Smooth muscle cell (in vitro differentiated cells): ENCODE measurements at regions not wholly inside any gene's neighbourhood (a gene's known extent, or its start where the extent isn't known, plus 50 kb on each side); places are given as distances from the start of the nearest gene placed in this dataset.

Source experiments
- DNase-seq: peaks from one replicate; lab custom pipeline; 2025; ENCODE audit not compliant: unreplicated experiment; lab: John Stamatoyannopoulos, UW
- H2AFZ ChIP-seq: fragments of 200-600 bp; sonication (generic); 2 replicates; pipeline ENCODE4 v1.6.0; 2016; ENCODE audit warnings: antibody characterized with exemption, low read depth, mild to moderate bottlenecking
- H3F3A ChIP-seq: fragments of 200-600 bp; sonication (generic); 2 replicates; pipeline ENCODE4 v1.6.0; 2017; ENCODE audit warnings: antibody characterized with exemption, low read depth
- H3K27ac ChIP-seq: fragments of 200-600 bp; sonication (generic); 2 replicates; pipeline ENCODE4 v1.5.1; 2016; ENCODE audit warnings: low read depth, mild to moderate bottlenecking
- H3K27me3 ChIP-seq: fragments of 200-600 bp; sonication (generic); 2 replicates; pipeline ENCODE4 v1.6.1; 2016; ENCODE audit warnings: low read depth, mild to moderate bottlenecking
- H3K36me3 ChIP-seq: fragments of 200-600 bp; sonication (generic); 2 replicates; pipeline ENCODE4 v1.5.1; 2016; ENCODE audit warnings: low read depth
- H3K4me1 ChIP-seq: fragments of 200-600 bp; sonication (generic); 2 replicates; pipeline ENCODE4 v1.5.1; 2016; ENCODE audit warnings: low read depth
- H3K4me2 ChIP-seq: fragments of 200-600 bp; sonication (generic); 2 replicates; pipeline ENCODE4 v1.6.0; 2016; ENCODE audit warnings: mild to moderate bottlenecking
- H3K4me3 ChIP-seq: fragments of 200-600 bp; sonication (generic); 2 replicates; pipeline ENCODE4 v1.5.1; 2016; ENCODE audit warnings: mild to moderate bottlenecking
- H3K79me2 ChIP-seq: fragments of 200-600 bp; sonication (generic); 2 replicates; pipeline ENCODE4 v1.6.0; 2016; ENCODE audit warnings: low read depth, mild to moderate bottlenecking
- H3K9ac ChIP-seq: fragments of 200-600 bp; sonication (generic); 2 replicates; pipeline ENCODE4 v1.6.0; 2016; ENCODE audit warnings: low read depth
- H3K9me3 ChIP-seq: fragments of 200-600 bp; sonication (generic); replicated peaks from 2 replicates; pipeline ENCODE4 v1.5.1; 2016; ENCODE audit warnings: low read depth
- H4K20me1 ChIP-seq: fragments of 200-600 bp; sonication (generic); 2 replicates; pipeline ENCODE4 v1.6.0; 2016; ENCODE audit warnings: low read depth
- WGBS: methylation state at CpG from one replicate; pipeline ENCODE4 v1.1.7; 2016; ENCODE audit warnings: low lambda C conversion rate; 5-methylcytosine and 5-hydroxymethylcytosine counted together
- TF ChIP-seq, protein P1 (sequence below): fragments of 200-600 bp; sonication (generic); IDR thresholded peaks from 2 replicates; pipeline ENCODE4 v1.5.1; 2017; ENCODE audit warnings: borderline replicate concordance, mild to moderate bottlenecking, antibody characterized with exemption; ENCODE audit not compliant: insufficient read depth, poor library complexity, severe bottlenecking

DNA sequence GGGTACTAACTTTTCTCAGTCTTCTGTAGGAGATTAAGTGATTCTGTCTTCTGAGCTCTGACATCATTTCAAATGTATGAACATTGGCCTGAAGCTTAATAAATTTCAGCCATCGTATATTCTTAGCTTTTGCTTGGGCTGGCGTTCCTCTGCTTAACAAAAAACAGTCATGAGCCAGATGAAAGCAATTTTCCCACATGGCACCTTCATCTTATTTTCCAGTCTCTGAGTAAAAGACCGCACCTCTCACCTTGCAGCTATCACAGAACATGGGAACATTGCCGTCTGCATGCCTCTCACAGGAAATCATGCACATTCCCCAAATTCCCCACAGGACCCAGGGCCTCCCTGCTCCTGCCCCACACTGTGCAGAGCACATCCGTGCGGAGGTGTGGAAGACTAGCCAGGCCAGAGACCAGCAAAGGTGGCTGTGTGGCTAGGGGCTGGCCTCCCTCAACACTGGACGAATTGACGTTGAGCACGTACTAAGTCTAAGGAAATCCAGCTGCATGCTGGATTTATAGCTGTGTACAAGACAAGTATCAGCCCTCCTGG lies 531.8 kb upstream of the ID2 start:
- Histone ChIP-seq H3K9ac (no peak overlapping the region), H3K27me3 (no peaks in the 10 kb centered on the region), H3K9me3 (no peaks in the 10 kb centered on the region), H3K4me1 (peaks cover 9% of the 10 kb centered on the region), H3K4me2 (peak overlapping the region; percentile 60), H2AFZ (no peak overlapping the region), H3K4me3 (no peak overlapping the region), H4K20me1 (no peaks in the 10 kb centered on the region), H3K79me2 (no peaks in the 10 kb centered on the region), H3F3A (no peaks in the 10 kb centered on the region), H3K27ac (peak overlapping the region; percentile 21), H3K36me3 (no peaks in the 10 kb centered on the region)
- no peak for DNase-seq
- TF ChIP-seq, protein P1, sequence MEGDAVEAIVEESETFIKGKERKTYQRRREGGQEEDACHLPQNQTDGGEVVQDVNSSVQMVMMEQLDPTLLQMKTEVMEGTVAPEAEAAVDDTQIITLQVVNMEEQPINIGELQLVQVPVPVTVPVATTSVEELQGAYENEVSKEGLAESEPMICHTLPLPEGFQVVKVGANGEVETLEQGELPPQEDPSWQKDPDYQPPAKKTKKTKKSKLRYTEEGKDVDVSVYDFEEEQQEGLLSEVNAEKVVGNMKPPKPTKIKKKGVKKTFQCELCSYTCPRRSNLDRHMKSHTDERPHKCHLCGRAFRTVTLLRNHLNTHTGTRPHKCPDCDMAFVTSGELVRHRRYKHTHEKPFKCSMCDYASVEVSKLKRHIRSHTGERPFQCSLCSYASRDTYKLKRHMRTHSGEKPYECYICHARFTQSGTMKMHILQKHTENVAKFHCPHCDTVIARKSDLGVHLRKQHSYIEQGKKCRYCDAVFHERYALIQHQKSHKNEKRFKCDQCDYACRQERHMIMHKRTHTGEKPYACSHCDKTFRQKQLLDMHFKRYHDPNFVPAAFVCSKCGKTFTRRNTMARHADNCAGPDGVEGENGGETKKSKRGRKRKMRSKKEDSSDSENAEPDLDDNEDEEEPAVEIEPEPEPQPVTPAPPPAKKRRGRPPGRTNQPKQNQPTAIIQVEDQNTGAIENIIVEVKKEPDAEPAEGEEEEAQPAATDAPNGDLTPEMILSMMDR = no peak
- 33% methylated on average over 9 of the region's 9 CpGs for WGBS

DNA sequence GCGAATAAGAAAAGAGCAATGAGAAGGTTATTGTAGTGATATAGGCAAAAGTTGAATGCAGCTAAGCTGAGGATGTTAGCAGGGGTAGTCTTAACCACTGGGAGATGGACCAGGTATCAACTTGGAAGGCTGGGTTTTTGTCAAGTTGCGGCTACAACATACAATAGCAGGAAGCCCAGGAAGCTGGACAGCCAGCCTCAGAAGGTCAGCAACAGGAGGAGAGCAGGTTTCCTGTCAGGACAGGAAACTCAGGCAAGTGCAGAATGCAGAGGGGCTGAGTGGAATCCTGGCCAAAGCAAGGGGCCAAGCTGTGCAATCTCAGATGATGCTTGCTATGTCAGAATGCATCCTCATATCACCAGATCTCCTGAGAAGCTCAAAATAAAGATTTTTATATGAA lies 530.0 kb upstream of the ID2 start:
- Histone ChIP-seq H3F3A (no peaks in the 10 kb centered on the region), H4K20me1 (no peaks in the 10 kb centered on the region), H3K4me2 (no peak overlapping the region), H3K4me1 (peaks cover 9% of the 10 kb centered on the region), H3K27ac (no peak overlapping the region), H3K79me2 (no peaks in the 10 kb centered on the region), H3K9ac (no peak overlapping the region), H3K36me3 (no peaks in the 10 kb centered on the region), H2AFZ (no peak overlapping the region), H3K4me3 (no peak overlapping the region), H3K9me3 (no peaks in the 10 kb centered on the region), H3K27me3 (no peaks in the 10 kb centered on the region)
- no peak for DNase-seq
- TF ChIP-seq, protein P1 = no peak
- WGBS = 100% methylated on average over 2 of the region's 2 CpGs

DNA sequence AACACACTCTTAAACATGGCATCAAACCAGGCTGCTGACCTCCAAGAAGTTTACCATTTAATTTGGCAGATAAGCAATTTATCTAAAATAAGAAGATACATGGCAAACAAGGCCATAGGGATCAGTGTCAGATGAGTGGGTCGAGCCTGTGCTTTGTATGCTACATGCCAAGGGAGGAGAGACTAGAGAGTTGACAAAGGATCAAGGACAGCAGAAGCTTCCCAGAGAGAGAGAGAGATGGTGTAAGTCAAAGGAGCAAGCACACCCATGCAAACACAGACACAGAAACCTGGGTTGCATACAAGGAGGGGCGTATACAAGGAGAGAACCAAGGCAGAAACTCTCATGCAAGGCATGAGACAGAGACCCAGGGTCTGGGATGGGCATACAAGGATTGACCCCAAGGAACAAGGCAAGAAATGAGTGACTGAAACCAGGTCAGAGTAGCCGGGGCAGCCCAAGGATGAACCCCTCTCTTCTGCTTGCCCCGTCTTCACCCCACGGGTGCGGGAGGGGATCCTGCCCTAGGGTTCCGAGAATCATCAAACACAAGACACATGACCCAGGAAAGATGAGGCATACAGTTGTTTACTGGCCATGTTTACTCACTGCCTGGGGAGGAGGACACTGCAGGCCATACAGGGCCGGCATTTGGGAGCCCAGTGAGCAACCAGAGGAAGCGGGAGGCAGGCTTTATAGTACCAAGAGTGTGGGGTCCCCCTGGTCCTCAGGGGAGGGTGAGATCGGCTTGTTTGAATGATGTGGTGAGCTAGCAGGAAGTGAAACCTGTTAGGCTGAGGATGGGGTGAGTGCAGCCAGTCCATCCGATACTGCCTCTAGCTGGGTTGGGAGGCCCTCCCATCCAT lies 529.2 kb upstream of the ID2 start:
- Histone ChIP-seq H3K27me3 (no peaks in the 10 kb centered on the region), H3K4me3 (no peak overlapping the region)

More for the DNA sequence above, 529.2 kb upstream of the ID2 start:
- no peak overlapping the region for H3K4me2 ChIP-seq
- no peak overlapping the region for H3K9ac ChIP-seq
- no peaks in the 10 kb centered on the region for H4K20me1 ChIP-seq
- TF ChIP-seq, protein P1 = no peak
- H2AFZ ChIP-seq = no peak overlapping the region
- H3F3A ChIP-seq = no peaks in the 10 kb centered on the region
- H3K79me2 ChIP-seq = no peaks in the 10 kb centered on the region
- no peak for DNase-seq
- H3K4me1 ChIP-seq = peaks cover 9% of the 10 kb centered on the region
- no peak overlapping the region for H3K27ac ChIP-seq
- H3K36me3 ChIP-seq = no peaks in the 10 kb centered on the region
- 95% methylated on average over 11 of the region's 11 CpGs for WGBS
- no peaks in the 10 kb centered on the region for H3K9me3 ChIP-seq
